ENCODE measurements at regions not wholly inside any gene's neighbourhood (a gene's known extent, or its start where the extent isn't known, plus 50 kb on each side); places are given as distances from the start of the nearest gene placed in this dataset.

- Histone ChIP-seq H3K9me3 (peaks cover 0 to 6% (median 3%) of the 10 kb centered on the region in 4 donors), H3K4me3 (no peak overlapping the region), H3K27ac (replicated peaks in 1 of 4) (no peak overlapping the region), H3K4me1 (peaks cover 0 to 6% (median 0%) of the 10 kb centered on the region in 4 donors), H3K27me3 (peaks cover 0 to 54% (median 2%) of the 10 kb centered on the region in 4 donors), H3K36me3 (no peaks in the 10 kb centered on the region)
- TF ChIP-seq EP300 (IDR thresholded peaks at IDR 0.05) (no peak), POLR2A (IDR thresholded peaks at IDR 0.05; ENCODE audit: low read depth) (no peak), POLR2AphosphoS5 (IDR thresholded peaks at IDR 0.05) (no peak)
- TF ChIP-seq, protein P1, sequence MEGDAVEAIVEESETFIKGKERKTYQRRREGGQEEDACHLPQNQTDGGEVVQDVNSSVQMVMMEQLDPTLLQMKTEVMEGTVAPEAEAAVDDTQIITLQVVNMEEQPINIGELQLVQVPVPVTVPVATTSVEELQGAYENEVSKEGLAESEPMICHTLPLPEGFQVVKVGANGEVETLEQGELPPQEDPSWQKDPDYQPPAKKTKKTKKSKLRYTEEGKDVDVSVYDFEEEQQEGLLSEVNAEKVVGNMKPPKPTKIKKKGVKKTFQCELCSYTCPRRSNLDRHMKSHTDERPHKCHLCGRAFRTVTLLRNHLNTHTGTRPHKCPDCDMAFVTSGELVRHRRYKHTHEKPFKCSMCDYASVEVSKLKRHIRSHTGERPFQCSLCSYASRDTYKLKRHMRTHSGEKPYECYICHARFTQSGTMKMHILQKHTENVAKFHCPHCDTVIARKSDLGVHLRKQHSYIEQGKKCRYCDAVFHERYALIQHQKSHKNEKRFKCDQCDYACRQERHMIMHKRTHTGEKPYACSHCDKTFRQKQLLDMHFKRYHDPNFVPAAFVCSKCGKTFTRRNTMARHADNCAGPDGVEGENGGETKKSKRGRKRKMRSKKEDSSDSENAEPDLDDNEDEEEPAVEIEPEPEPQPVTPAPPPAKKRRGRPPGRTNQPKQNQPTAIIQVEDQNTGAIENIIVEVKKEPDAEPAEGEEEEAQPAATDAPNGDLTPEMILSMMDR (IDR thresholded peaks at IDR 0.05) = no peak
- no peak for DNase-seq (ENCODE audit: extremely low spot score)
- 46% methylated on average over 3 of the region's 3 CpGs for WGBS
- intact Hi-C loops (cut with DNase I) = no loop called here
Measured at GRCh38 chr2:240205348-240205747, 64.9 kb upstream of the OTOS start.

DNA sequence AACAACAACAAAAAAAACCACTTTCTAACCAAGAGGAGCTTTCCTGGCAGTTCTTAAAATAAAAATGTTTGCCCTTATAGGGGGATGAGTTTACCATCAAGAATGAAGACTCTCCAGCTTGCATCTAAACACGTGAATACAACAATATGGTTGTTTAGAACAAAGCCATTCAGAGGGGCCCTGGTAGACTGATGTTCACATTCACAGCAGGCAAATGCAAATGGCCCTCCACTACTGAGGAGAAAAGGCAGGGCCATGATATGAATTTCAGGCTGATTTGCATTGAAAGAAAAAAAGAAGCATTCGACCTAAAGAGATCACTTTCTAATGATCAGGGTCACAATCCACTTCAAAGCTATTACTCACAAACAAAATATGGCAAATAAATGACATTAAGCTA is 65.3 kb upstream of the OTOS start:
- intact Hi-C loops (cut with DNase I) = no loop called here
- TF ChIP-seq EP300 (IDR thresholded peaks at IDR 0.05) (no peak), POLR2A (IDR thresholded peaks at IDR 0.05; ENCODE audit: low read depth) (no peak), POLR2AphosphoS5 (IDR thresholded peaks at IDR 0.05) (no peak)
- TF ChIP-seq, protein P1 (IDR thresholded peaks at IDR 0.05) = no peak
- Histone ChIP-seq H3K27me3 (peaks cover 0 to 54% (median 2%) of the 10 kb centered on the region in 4 donors), H3K4me3 (no peak overlapping the region), H3K27ac (replicated peaks in 1 of 4) (no peak overlapping the region), H3K36me3 (no peaks in the 10 kb centered on the region), H3K4me1 (peaks cover 0 to 3% (median 0%) of the 10 kb centered on the region in 4 donors), H3K9me3 (peaks cover 0 to 6% (median 3%) of the 10 kb centered on the region in 4 donors)
- 42% methylated on average over 2 of the region's 2 CpGs for WGBS
- no peak for DNase-seq (ENCODE audit: extremely low spot score)

GRCh38 chr2:240206630-240207029 is 66.2 kb upstream of the OTOS start:
- H3K36me3 ChIP-seq = no peaks in the 10 kb centered on the region
- H3K4me1 ChIP-seq = no peaks in the 10 kb centered on the region
- 93% methylated on average over 4 of the region's 4 CpGs for WGBS
- peaks cover 0 to 55% (median 2%) of the 10 kb centered on the region in 4 donors for H3K27me3 ChIP-seq
- intact Hi-C loops (cut with DNase I) = no loop called here
- H3K27ac ChIP-seq (replicated peaks in 1 of 4) = no peak overlapping the region
- no peak for DNase-seq (ENCODE audit: extremely low spot score)
- no peak overlapping the region for H3K4me3 ChIP-seq
- TF ChIP-seq EP300 (IDR thresholded peaks at IDR 0.05) = no peak
- TF ChIP-seq POLR2A (IDR thresholded peaks at IDR 0.05; ENCODE audit: low read depth) = no peak
- no peak for TF ChIP-seq POLR2AphosphoS5 (IDR thresholded peaks at IDR 0.05)
- TF ChIP-seq, protein P1 (IDR thresholded peaks at IDR 0.05) = no peak
- H3K9me3 ChIP-seq = peaks cover 0 to 6% (median 3%) of the 10 kb centered on the region in 4 donors

DNA sequence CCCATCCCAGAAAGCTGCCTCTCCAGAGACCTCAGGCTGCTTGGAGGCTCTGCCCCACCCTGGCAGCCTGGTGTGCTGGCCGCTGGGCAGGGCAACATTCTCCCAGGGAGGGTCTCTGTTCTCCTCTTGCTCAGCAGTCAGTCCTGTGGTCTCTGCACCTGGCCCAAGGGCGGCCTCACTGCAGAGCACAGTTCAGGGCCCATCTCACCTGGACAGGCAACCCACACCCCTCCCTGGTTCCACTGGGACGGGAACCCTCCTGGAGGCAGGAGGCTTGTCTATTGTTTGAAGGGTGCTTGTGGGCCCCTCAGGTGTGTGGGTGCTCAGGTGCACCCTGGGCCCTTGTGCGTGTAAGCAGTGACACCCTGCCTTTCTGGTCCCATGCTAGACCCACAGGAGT is 67.2 kb upstream of the OTOS start:
- peaks cover 0 to 6% (median 3%) of the 10 kb centered on the region in 4 donors for H3K9me3 ChIP-seq
- H3K27ac ChIP-seq (replicated peaks in 1 of 4) = no peak overlapping the region
- no peak overlapping the region for H3K4me3 ChIP-seq
- intact Hi-C loops (cut with DNase I) = no loop called here
- H3K4me1 ChIP-seq = no peaks in the 10 kb centered on the region
- no peaks in the 10 kb centered on the region for H3K36me3 ChIP-seq
- DNase-seq (ENCODE audit: extremely low spot score) = no peak
- 87% methylated on average over 3 of the region's 4 CpGs for WGBS
- peaks cover 0 to 57% (median 2%) of the 10 kb centered on the region in 4 donors for H3K27me3 ChIP-seq
- TF ChIP-seq EP300 (IDR thresholded peaks at IDR 0.05) = no peak
- TF ChIP-seq, protein P1 (IDR thresholded peaks at IDR 0.05) = no peak
- TF ChIP-seq POLR2A (IDR thresholded peaks at IDR 0.05; ENCODE audit: low read depth) = no peak
- no peak for TF ChIP-seq POLR2AphosphoS5 (IDR thresholded peaks at IDR 0.05)

DNA sequence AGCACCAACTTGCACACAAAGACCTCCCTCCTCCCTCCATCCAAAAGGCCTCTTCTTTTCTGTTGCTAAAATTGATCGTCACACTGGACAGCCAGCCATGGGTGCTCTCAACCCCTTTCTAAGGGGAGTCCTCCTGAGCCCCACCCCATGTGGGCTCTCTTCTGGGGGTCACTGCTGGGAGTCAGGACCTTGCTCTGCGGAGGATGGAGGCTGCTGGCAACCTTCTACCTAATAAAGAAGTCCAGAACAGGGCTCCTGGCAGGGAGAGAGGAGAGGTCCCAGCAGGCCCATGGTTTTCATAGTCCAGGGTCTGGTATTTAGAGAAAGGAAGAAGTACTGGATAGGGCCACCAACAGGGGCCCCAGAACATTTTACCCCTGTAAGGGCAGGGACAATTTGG is 67.6 kb upstream of the OTOS start:
- H3K4me3 ChIP-seq = no peak overlapping the region
- H3K4me1 ChIP-seq = no peaks in the 10 kb centered on the region
- no peak for DNase-seq (ENCODE audit: extremely low spot score)
- TF ChIP-seq EP300 (IDR thresholded peaks at IDR 0.05) = no peak
- no peak for TF ChIP-seq POLR2A (IDR thresholded peaks at IDR 0.05; ENCODE audit: low read depth)
- TF ChIP-seq, protein P1 (IDR thresholded peaks at IDR 0.05) = no peak
- TF ChIP-seq POLR2AphosphoS5 (IDR thresholded peaks at IDR 0.05) = no peak
- H3K36me3 ChIP-seq = no peaks in the 10 kb centered on the region
- H3K27me3 ChIP-seq = peaks cover 0 to 53% (median 2%) of the 10 kb centered on the region in 4 donors
- no peak overlapping the region for H3K27ac ChIP-seq (replicated peaks in 1 of 4)
- intact Hi-C loops (cut with DNase I) = no loop called here
- 100% methylated on average over 2 of the region's 2 CpGs for WGBS
- H3K9me3 ChIP-seq = peaks cover 0 to 6% (median 3%) of the 10 kb centered on the region in 4 donors
